ENCODE measurements at regions not wholly inside any gene's neighbourhood (a gene's known extent, or its start where the extent isn't known, plus 50 kb on each side); places are given as distances from the start of the nearest gene placed in this dataset.

- Histone ChIP-seq H3K27me3 (ENCODE audit: control insufficient read depth in 1 of 2, insufficient read depth in 2 of 2, low read length in 2 of 2) (no peaks in the 10 kb centered on the region), H3K4me1 (ENCODE audit: insufficient read depth, low read length) (no peaks in the 10 kb centered on the region), H3K4me3 (replicated peaks in 1 of 3; ENCODE audit: insufficient read depth in 1 of 3, low read depth in 2 of 3, low read length in 3 of 3) (no peak overlapping the region), H3K36me3 (replicated peaks in 1 of 2; ENCODE audit: control insufficient read depth in 1 of 2, insufficient read depth in 2 of 2, low read length in 2 of 2) (no peaks in the 10 kb centered on the region), H3K27ac (ENCODE audit: extremely low read length, insufficient read depth, low read length) (no peak overlapping the region), H2AFZ (ENCODE audit: low read length) (no peak overlapping the region), H3K4me2 (ENCODE audit: low read depth, low read length) (no peak overlapping the region), H3K9ac (ENCODE audit: insufficient read depth, low read depth, low read length) (no peak overlapping the region), H4K20me1 (ENCODE audit: insufficient read depth, low read length) (no peaks in the 10 kb centered on the region), H3K9me3 (ENCODE audit: low read length) (no peaks in the 10 kb centered on the region), H3K79me2 (ENCODE audit: insufficient read depth, low read length) (no peaks in the 10 kb centered on the region)
- DNase-seq (ENCODE audit: low spot score) = no peak
- ChIA-PET CTCF (ENCODE audit: low intra/inter-chr PET ratio, low total read pairs) (no interaction called here), POLR2A (no interaction called here)
- no peak for TF ChIP-seq ZNF782 (CRISPR knock-in tag; IDR thresholded peaks at IDR 0.05; ENCODE audit: borderline replicate concordance)
- TF ChIP-seq SP5 (CRISPR knock-in tag; IDR thresholded peaks at IDR 0.05; ENCODE audit: borderline replicate concordance, low read depth) = no peak
- TF ChIP-seq HDAC1 (CRISPR knock-in tag; IDR thresholded peaks at IDR 0.05) = no peak
- TF ChIP-seq MEIS2 (CRISPR knock-in tag; IDR thresholded peaks at IDR 0.05) = no peak
- TF ChIP-seq ZNF773 (CRISPR knock-in tag; IDR thresholded peaks at IDR 0.05; ENCODE audit: borderline replicate concordance) = no peak
- FAIRE-seq = no peak
- no peak for ATAC-seq
- intact Hi-C loops (cut with micrococcal nuclease; ENCODE audit: unreplicated experiment) = no loop called here
- WGBS (ENCODE audit: low lambda C conversion rate) = 3% methylated on average over 6 of the region's 6 CpGs
- in situ Hi-C loops (cut with HindIII; ENCODE audit: extremely low pct_ligation_motif_present, low pct_unique_long_range_greater_than_20kb) = loop anchor here (10.0 to 25.0 kb wide), 3 partner anchors 127 to 517 kb away; no protein-coding TSS in a partner anchor
- BruUV-seq (replicated peaks) = no TSS peak
Measured at GRCh38 chrX:13518126-13518525, 51.3 kb upstream of the EGFL6 start.

DNA sequence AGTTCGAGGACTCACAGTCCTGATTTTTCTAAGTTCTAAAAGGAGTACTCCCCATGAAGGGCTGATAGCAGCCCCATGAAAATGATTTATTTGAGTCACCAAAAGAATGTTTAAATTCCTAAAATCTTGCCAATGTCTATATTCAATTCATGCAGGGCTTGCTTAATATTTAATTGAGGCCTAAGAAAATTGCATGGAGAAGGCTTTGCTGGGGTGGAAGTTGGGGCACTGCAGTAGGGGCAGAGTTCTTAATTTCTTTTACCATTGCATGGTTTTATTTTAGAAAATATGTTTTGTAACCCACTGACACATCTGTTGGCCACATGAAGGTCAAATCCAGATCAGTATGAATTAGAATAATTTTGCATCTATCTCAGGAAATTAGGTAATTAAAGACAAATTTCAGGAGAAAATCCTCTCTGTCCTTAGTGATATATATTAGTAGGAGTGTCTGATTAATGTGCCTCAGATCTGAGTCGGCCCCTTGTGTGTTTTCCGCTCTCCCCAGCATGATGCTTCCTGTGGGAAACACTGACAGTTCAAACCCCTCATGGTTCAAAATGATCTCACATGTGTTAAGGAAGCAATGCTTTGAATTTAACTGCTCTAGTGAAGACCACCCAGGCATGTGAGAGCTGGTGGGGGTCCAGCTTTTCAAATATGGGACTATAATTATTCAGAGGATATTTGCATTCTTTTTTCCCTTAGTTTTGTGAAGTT, 54.0 kb upstream of the EGFL6 start:
- intact Hi-C loops (cut with micrococcal nuclease; ENCODE audit: unreplicated experiment) = no loop called here
- FAIRE-seq = no peak

More for the DNA sequence above, 54.0 kb upstream of the EGFL6 start:
- in situ Hi-C loops (cut with HindIII; ENCODE audit: extremely low pct_ligation_motif_present, low pct_unique_long_range_greater_than_20kb) = loop anchor here (10.0 to 25.0 kb wide), 3 partner anchors 129 to 519 kb away; no protein-coding TSS in a partner anchor
- Histone ChIP-seq H3K27ac (ENCODE audit: extremely low read length, insufficient read depth, low read length) (no peak overlapping the region), H4K20me1 (ENCODE audit: insufficient read depth, low read length) (no peaks in the 10 kb centered on the region), H3K4me2 (ENCODE audit: low read depth, low read length) (no peak overlapping the region), H3K79me2 (ENCODE audit: insufficient read depth, low read length) (no peaks in the 10 kb centered on the region), H3K4me1 (ENCODE audit: insufficient read depth, low read length) (no peaks in the 10 kb centered on the region), H3K9ac (ENCODE audit: insufficient read depth, low read depth, low read length) (no peak overlapping the region), H3K4me3 (replicated peaks in 1 of 3; ENCODE audit: insufficient read depth in 1 of 3, low read depth in 2 of 3, low read length in 3 of 3) (no peak overlapping the region), H3K27me3 (ENCODE audit: control insufficient read depth in 1 of 2, insufficient read depth in 2 of 2, low read length in 2 of 2) (no peaks in the 10 kb centered on the region), H2AFZ (ENCODE audit: low read length) (no peak overlapping the region), H3K9me3 (ENCODE audit: low read length) (no peaks in the 10 kb centered on the region), H3K36me3 (replicated peaks in 1 of 2; ENCODE audit: control insufficient read depth in 1 of 2, insufficient read depth in 2 of 2, low read length in 2 of 2) (no peaks in the 10 kb centered on the region)
- no peak for ATAC-seq
- BruUV-seq (replicated peaks) = no TSS peak
- no peak for DNase-seq (ENCODE audit: low spot score)
- ChIA-PET POLR2A (no interaction called here), CTCF (ENCODE audit: low intra/inter-chr PET ratio, low total read pairs) (no interaction called here)
- no peak for TF ChIP-seq TBX3 (IDR thresholded peaks at IDR 0.05; ENCODE audit: borderline replicate concordance)
- TF ChIP-seq HNRNPUL1 (IDR thresholded peaks at IDR 0.05; ENCODE audit: low read depth, low read length) = no peak
- no peak for TF ChIP-seq MEIS1 (CRISPR knock-in tag; IDR thresholded peaks at IDR 0.05; ENCODE audit: borderline replicate concordance)
- no peak for TF ChIP-seq PHF5A (CRISPR knock-in tag; IDR thresholded peaks at IDR 0.05; ENCODE audit: low read depth, unreplicated experiment)
- TF ChIP-seq MAZ (IDR thresholded peaks at IDR 0.05; ENCODE audit: borderline replicate concordance, low read depth, low read length) = no peak
- no peak for TF ChIP-seq MAZ (CRISPR knock-in tag; IDR thresholded peaks at IDR 0.05; ENCODE audit: low read depth)
- no peak for TF ChIP-seq SRSF9 (IDR thresholded peaks at IDR 0.05; ENCODE audit: borderline replicate concordance, insufficient read depth, low read depth, low read length, poor library complexity, severe bottlenecking)
- WGBS (ENCODE audit: low lambda C conversion rate) = 14% methylated on average over 1 of the region's 3 CpGs

All from HepG2 (cell line).